Stomach (tissue), 8 donors: ENCODE measurements at regions not wholly inside any gene's neighbourhood (a gene's known extent, or its start where the extent isn't known, plus 50 kb on each side); places are given as distances from the start of the nearest gene placed in this dataset.

Source experiments
- DNase-seq, 2 donors: peaks; one replicate each; pipeline versions ENCODE4 v3.0.0 to v3.0.0-alpha.2; 2013 to 2019
- H3K27ac ChIP-seq, 5 donors: fragments of 200-600 bp in 4 of 5; sonication (generic) in 4 of 5; one replicate each; pipeline ENCODE4 v1.5.1; 2013 to 2019; ENCODE audit warnings: mild to moderate bottlenecking in 1 of 5, moderate library complexity in 1 of 5
- H3K27me3 ChIP-seq, 3 donors: fragments of 200-600 bp; sonication (generic); one replicate each; pipeline ENCODE4 v1.5.1; 2017 to 2019; ENCODE audit warnings: mixed run types in 1 of 3
- H3K36me3 ChIP-seq, 4 donors: fragments of 200-600 bp; sonication (generic); 1 replicate in 3 of 4; 2 replicates in 1 of 4; pipeline ENCODE4 v1.5.1; 2016 to 2019
- H3K4me1 ChIP-seq, 4 donors: fragments of 200-600 bp; sonication (generic); one replicate each; pipeline ENCODE4 v1.5.1; 2016 to 2019
- H3K4me3 ChIP-seq, 4 donors: fragments of 200-600 bp; sonication (generic) in 3 of 4; one replicate each; pipeline ENCODE4 v1.5.1; 2016 to 2019; ENCODE audit warnings: mild to moderate bottlenecking in 1 of 4
- H3K9me3 ChIP-seq, 4 donors: fragments of 200-600 bp; sonication (generic); one replicate each; pipeline ENCODE4 v1.5.1; 2016 to 2019
- EP300 ChIP-seq: sonication (generic); formaldehyde crosslinking; IDR thresholded peaks from one replicate; pipeline ENCODE4 v1.6.1; 2017; ENCODE audit warnings: antibody characterized with exemption
- POLR2A ChIP-seq, 4 donors: fragments of 450-650 bp; IDR thresholded peaks; one replicate each; pipeline ENCODE4 v1.6.1; 2016; ENCODE audit warnings: antibody characterized with exemption in 4 of 4, control low read depth in 2 of 4, mild to moderate bottlenecking in 1 of 4, moderate library complexity in 1 of 4
- POLR2AphosphoS5 ChIP-seq, 3 donors: sonication (generic); formaldehyde crosslinking; IDR thresholded peaks; one replicate each; pipeline ENCODE4 v1.6.1; 2016; ENCODE audit warnings: antibody characterized with exemption in 3 of 3
- WGBS, 5 donors: extraction: QIAGEN DNeasy Blood & Tissue Kit in 3 of 5; methylation state at CpG; one replicate each; pipeline versions ENCODE4 v1.1.5 to v1.1.7; 2013 to 2018; 5-methylcytosine and 5-hydroxymethylcytosine counted together
- intact Hi-C: fragments of 100-400 bp; cut with DNase I; formaldehyde crosslinking; loops from one replicate; pipeline ENCODE4 v1.15.1; 2023; ENCODE audit warnings: low total_unique reads
- TF ChIP-seq, protein P1 (sequence below), 7 experiments: fragments of 450-650 bp in 4 of 7; fragments of 200-600 bp in 3 of 7; sonication (generic) in 3 of 7; IDR thresholded peaks; one replicate each; pipeline ENCODE4 v1.5.1; 2016 to 2019; ENCODE audit warnings: antibody characterized with exemption in 7 of 7, control low read depth in 2 of 7, mild to moderate bottlenecking in 1 of 7
- donor health status: healthy with polysubstance abuse.
- donor health status: Bipolar disorder and iron deficiency.
- donor health status: healthy.

DNA sequence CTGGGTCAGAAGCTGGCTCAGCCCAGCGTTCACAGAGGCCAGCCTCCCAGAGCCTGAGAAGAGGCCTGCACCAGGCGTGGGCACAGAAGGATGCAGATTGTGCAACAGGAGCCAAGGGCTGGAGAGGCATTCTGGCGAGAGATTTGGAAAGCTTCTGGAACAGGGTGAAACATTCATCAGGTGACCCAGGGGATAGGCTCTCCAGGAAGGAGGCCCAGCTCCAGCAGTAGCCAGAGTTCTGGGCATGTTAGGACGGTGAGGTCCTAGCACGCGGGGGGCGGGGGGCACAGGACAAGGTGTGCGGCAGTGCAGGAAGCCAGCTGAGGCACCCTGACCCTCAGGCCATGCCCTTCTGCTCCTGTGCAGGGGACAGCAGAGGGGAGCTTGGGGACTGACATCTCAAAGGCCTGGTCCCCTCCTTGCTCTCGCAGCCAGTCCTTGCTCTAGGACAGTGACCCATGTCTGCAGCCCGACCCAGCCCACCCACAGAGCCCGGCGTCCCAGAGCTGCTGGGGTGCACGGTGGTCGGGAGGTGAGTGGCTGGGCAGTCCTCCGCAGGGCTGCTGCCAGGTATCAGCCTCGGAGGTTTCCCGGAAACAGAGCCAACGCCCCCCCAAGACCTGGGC lies 111.7 kb upstream of the KLF13 start:
- Histone ChIP-seq H3K27me3 (no peaks in the 10 kb centered on the region), H3K4me3 (peak overlapping the region; percentile 50 to 62 (median 56)), H3K4me1 (peaks cover 12 to 56% (median 29%) of the 10 kb centered on the region in 4 donors), H3K36me3 (no peaks in the 10 kb centered on the region), H3K9me3 (peaks cover 0 to 7% (median 2%) of the 10 kb centered on the region in 4 donors), H3K27ac (peak overlapping the region; percentile 91 to 99 (median 98))
- TF ChIP-seq POLR2A (IDR thresholded peaks at IDR 0.05) = no peak
- peak; percentile 57 to 69 (median 63) for TF ChIP-seq POLR2AphosphoS5 (IDR thresholded peaks at IDR 0.05)
- TF ChIP-seq, protein P1, sequence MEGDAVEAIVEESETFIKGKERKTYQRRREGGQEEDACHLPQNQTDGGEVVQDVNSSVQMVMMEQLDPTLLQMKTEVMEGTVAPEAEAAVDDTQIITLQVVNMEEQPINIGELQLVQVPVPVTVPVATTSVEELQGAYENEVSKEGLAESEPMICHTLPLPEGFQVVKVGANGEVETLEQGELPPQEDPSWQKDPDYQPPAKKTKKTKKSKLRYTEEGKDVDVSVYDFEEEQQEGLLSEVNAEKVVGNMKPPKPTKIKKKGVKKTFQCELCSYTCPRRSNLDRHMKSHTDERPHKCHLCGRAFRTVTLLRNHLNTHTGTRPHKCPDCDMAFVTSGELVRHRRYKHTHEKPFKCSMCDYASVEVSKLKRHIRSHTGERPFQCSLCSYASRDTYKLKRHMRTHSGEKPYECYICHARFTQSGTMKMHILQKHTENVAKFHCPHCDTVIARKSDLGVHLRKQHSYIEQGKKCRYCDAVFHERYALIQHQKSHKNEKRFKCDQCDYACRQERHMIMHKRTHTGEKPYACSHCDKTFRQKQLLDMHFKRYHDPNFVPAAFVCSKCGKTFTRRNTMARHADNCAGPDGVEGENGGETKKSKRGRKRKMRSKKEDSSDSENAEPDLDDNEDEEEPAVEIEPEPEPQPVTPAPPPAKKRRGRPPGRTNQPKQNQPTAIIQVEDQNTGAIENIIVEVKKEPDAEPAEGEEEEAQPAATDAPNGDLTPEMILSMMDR (IDR thresholded peaks at IDR 0.05) = no peak
- TF ChIP-seq EP300 = no peak
- peak; percentile 48 to 79 for DNase-seq
- 11 to 30% (median 17%) methylated on average over 8 to 18 of the region's 18 CpGs for WGBS, 5 donors
- intact Hi-C loops = loop anchor here (5.0 to 10.0 kb wide), 2 partner anchors 100 to 277 kb away; no protein-coding TSS in a partner anchor

GRCh38 chr15:31215490-31216214 lies 111.0 kb upstream of the KLF13 start:
- no peaks in the 10 kb centered on the region for H3K27me3 ChIP-seq
- H3K36me3 ChIP-seq = no peaks in the 10 kb centered on the region
- H3K9me3 ChIP-seq = peaks cover 0 to 7% (median 2%) of the 10 kb centered on the region in 4 donors
- 0 to 2% (median 2%) methylated on average over 31 to 75 of the region's 75 CpGs for WGBS, 5 donors
- H3K4me3 ChIP-seq = peak overlapping the region; percentile 50 to 62 (median 56)
- peak overlapping the region; percentile 91 to 99 (median 98) for H3K27ac ChIP-seq
- H3K4me1 ChIP-seq = peaks cover 12 to 56% (median 29%) of the 10 kb centered on the region in 4 donors
- intact Hi-C loops = loop anchor here (10.0 kb wide), 1 partner anchor 99 kb away; no protein-coding TSS in a partner anchor
- peak; percentile 90 to 93 for DNase-seq
- peak; percentile 5 to 70 (median 68) for TF ChIP-seq POLR2AphosphoS5 (IDR thresholded peaks at IDR 0.05)
- no peak for TF ChIP-seq EP300
- TF ChIP-seq, protein P1 (IDR thresholded peaks at IDR 0.05) = peak in 5 of 7 experiments; percentile 89 to 94 (median 92)
- TF ChIP-seq POLR2A (IDR thresholded peaks at IDR 0.05) = no peak

- Histone ChIP-seq H3K27ac (peak overlapping the region; percentile 91 to 99 (median 98)), H3K36me3 (no peaks in the 10 kb centered on the region), H3K4me3 (peak overlapping the region; percentile 50 to 62 (median 56)), H3K4me1 (peaks cover 12 to 57% (median 29%) of the 10 kb centered on the region in 4 donors), H3K27me3 (no peaks in the 10 kb centered on the region), H3K9me3 (peaks cover 0 to 2% (median under 1%) of the 10 kb centered on the region in 4 donors)
- peak; percentile 93 to 95 for DNase-seq
- 2 to 17% (median 7%) methylated on average over 20 to 28 of the region's 30 CpGs for WGBS, 5 donors
- intact Hi-C loops = loop anchor here (10.0 kb wide), 1 partner anchor 98 kb away; no protein-coding TSS in a partner anchor
- TF ChIP-seq POLR2A (IDR thresholded peaks at IDR 0.05) = no peak
- peak in 2 of 3 donors; percentile 85 to 87 for TF ChIP-seq POLR2AphosphoS5 (IDR thresholded peaks at IDR 0.05)
- TF ChIP-seq EP300 = no peak
- TF ChIP-seq, protein P1 (IDR thresholded peaks at IDR 0.05) = peak in 1 of 7 experiments; percentile 24
Observed at GRCh38 chr15:31216215-31216911, 110.3 kb upstream of the KLF13 start.

GRCh38 chr15:31217067-31217466 lies 109.6 kb upstream of the KLF13 start:
- Histone ChIP-seq H3K9me3 (no peaks in the 10 kb centered on the region), H3K4me3 (no peak overlapping the region), H3K27me3 (no peaks in the 10 kb centered on the region), H3K27ac (peak overlapping the region; percentile 91 to 99 (median 98)), H3K36me3 (no peaks in the 10 kb centered on the region), H3K4me1 (peaks cover 12 to 62% (median 31%) of the 10 kb centered on the region in 4 donors)
- intact Hi-C loops = loop anchor here (10.0 kb wide), 1 partner anchor 98 kb away; no protein-coding TSS in a partner anchor
- peak in 1 of 2 donors; percentile 8 for DNase-seq
- 38 to 60% (median 46%) methylated on average over 6 of the region's 6 CpGs for WGBS, 5 donors
- TF ChIP-seq POLR2A (IDR thresholded peaks at IDR 0.05) (no peak), POLR2AphosphoS5 (IDR thresholded peaks at IDR 0.05) (no peak), EP300 (no peak)
- TF ChIP-seq, protein P1 (IDR thresholded peaks at IDR 0.05) = no peak
